ENCODE measurements at regions not wholly inside any gene's neighbourhood (a gene's known extent, or its start where the extent isn't known, plus 50 kb on each side); places are given as distances from the start of the nearest gene placed in this dataset.
"Not testable (repeated sequence)": the region's sequence is repeated elsewhere in the genome, so short reads cannot be mapped to it uniquely, and the experiment has no call there.

- FAIRE-seq: no peak
Measured at GRCh38 chr22:48717883-48718817, 1109.5 kb downstream of the BRD1 start.

- no peak for FAIRE-seq
Measured at GRCh38 chr22:48717076-48717810, 1110.4 kb downstream of the BRD1 start.

GRCh38 chr22:48716154-48716553 is 1111.5 kb downstream of the BRD1 start:
- FAIRE-seq: not testable (repeated sequence)

- FAIRE-seq: no peak
Measured at GRCh38 chr22:48715511-48715910, 1112.2 kb downstream of the BRD1 start.

GRCh38 chr22:48714231-48714630 is 1113.4 kb downstream of the BRD1 start:
- no peak for FAIRE-seq

GRCh38 chr22:48713272-48714205 is 1114.1 kb downstream of the BRD1 start:
- no peak for FAIRE-seq

- FAIRE-seq: no peak
Measured at GRCh38 chr22:48712558-48713271, 1115.0 kb downstream of the BRD1 start.

GRCh38 chr22:48711669-48712068 is 1116.0 kb downstream of the BRD1 start:
- no peak for FAIRE-seq

- FAIRE-seq: no peak
Measured at GRCh38 chr22:48711031-48711431, 1116.6 kb downstream of the BRD1 start.

- no peak for FAIRE-seq
Measured at GRCh38 chr22:48710410-48710809, 1117.3 kb downstream of the BRD1 start.

GRCh38 chr22:48709976-48710375 is 1117.7 kb downstream of the BRD1 start:
- no peak for FAIRE-seq

- FAIRE-seq: no peak
Measured at GRCh38 chr22:48709453-48709852, 1118.2 kb downstream of the BRD1 start.

- FAIRE-seq: no peak
Measured at GRCh38 chr22:48708558-48709245, 1119.0 kb downstream of the BRD1 start.

GRCh38 chr22:48707763-48708557 is 1119.7 kb downstream of the BRD1 start:
- no peak for FAIRE-seq

GRCh38 chr22:48706934-48707762 is 1120.5 kb downstream of the BRD1 start:
- no peak for FAIRE-seq

GRCh38 chr22:48705917-48706605 is 1121.6 kb downstream of the BRD1 start:
- no peak for FAIRE-seq

- no peak for FAIRE-seq
Measured at GRCh38 chr22:48705159-48705916, 1122.3 kb downstream of the BRD1 start.

- no peak for FAIRE-seq
Measured at GRCh38 chr22:48704335-48704734, 1123.3 kb downstream of the BRD1 start.
